ENCODE measurements at regions not wholly inside any gene's neighbourhood (a gene's known extent, or its start where the extent isn't known, plus 50 kb on each side); places are given as distances from the start of the nearest gene placed in this dataset.
"Not testable (repeated sequence)": the region's sequence is repeated elsewhere in the genome, so short reads cannot be mapped to it uniquely, and the experiment has no call there.

- DNase-seq (ENCODE audit: low read depth) = peak; percentile 80
- H3K4me3 ChIP-seq (ENCODE audit: low read length) = no peak overlapping the region
These were observed 898.2 kb upstream of the GOT2 start for GRCh38 chr16:59632276-59632855.

GRCh38 chr16:59624381-59624780, 890.3 kb upstream of the GOT2 start:
- not testable (repeated sequence) for DNase-seq (ENCODE audit: low read depth); H3K4me3 ChIP-seq (ENCODE audit: low read length)

More at GRCh38 chr16:59632276-59632855, 898.2 kb upstream of the GOT2 start:
- TF ChIP-seq, protein P1, sequence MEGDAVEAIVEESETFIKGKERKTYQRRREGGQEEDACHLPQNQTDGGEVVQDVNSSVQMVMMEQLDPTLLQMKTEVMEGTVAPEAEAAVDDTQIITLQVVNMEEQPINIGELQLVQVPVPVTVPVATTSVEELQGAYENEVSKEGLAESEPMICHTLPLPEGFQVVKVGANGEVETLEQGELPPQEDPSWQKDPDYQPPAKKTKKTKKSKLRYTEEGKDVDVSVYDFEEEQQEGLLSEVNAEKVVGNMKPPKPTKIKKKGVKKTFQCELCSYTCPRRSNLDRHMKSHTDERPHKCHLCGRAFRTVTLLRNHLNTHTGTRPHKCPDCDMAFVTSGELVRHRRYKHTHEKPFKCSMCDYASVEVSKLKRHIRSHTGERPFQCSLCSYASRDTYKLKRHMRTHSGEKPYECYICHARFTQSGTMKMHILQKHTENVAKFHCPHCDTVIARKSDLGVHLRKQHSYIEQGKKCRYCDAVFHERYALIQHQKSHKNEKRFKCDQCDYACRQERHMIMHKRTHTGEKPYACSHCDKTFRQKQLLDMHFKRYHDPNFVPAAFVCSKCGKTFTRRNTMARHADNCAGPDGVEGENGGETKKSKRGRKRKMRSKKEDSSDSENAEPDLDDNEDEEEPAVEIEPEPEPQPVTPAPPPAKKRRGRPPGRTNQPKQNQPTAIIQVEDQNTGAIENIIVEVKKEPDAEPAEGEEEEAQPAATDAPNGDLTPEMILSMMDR (conservative IDR thresholded peaks at IDR 0.05; ENCODE audit: low read depth, low read length) = peak; percentile 1

DNA sequence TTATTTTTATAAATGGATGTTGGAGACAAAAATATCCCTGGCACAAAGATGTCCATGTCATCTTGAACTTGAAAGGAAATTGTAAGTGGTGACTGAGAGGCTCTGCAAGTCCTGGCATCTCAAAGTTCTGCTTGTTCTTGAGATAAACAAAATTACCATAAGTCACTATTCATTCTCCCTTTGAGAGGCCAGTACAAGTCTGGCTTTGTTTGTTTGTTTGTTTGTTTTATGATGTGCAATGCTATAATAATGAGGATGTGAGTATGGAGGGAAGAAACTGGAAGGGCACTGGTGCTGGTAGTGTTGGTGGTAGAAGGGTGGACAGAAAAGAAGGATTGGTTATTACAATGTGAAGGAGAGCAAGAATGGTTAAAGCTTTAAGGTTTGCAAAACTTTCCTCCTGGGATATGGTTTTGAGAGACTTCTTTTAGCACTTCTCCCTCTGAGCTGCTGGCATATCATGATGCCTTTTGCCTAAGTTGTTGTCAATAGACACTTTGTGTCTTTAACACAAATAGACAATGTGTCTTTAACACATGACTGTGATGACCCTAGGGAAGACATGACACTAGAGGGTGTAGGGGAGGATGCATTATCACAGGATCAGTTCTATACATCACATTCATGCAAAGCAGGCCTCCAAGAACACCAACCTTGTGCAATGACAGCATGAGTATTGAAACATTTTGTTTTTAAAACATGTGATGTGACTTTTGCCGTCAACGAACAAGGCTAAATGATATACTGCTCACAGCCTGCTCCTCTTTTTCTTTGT, 880.5 kb upstream of the GOT2 start:
- TF ChIP-seq, protein P1 (conservative IDR thresholded peaks at IDR 0.05; ENCODE audit: low read depth, low read length) = no peak
- DNase-seq (ENCODE audit: low read depth) = no peak

GRCh38 chr16:59612910-59613620, 878.9 kb upstream of the GOT2 start:
- not testable (repeated sequence) for DNase-seq (ENCODE audit: low read depth); H3K4me3 ChIP-seq (ENCODE audit: low read length)

More for the DNA sequence above, 880.5 kb upstream of the GOT2 start:
- H3K4me3 ChIP-seq (ENCODE audit: low read length) = no peak overlapping the region

- TF ChIP-seq, protein P1 (conservative IDR thresholded peaks at IDR 0.05; ENCODE audit: low read depth, low read length) = no peak
- no peak for DNase-seq (ENCODE audit: low read depth)
- no peak overlapping the region for H3K4me3 ChIP-seq (ENCODE audit: low read length)
These were observed 878.0 kb upstream of the GOT2 start for GRCh38 chr16:59612094-59612493.

GRCh38 chr16:59611556-59611955, 877.4 kb upstream of the GOT2 start:
- no peak for DNase-seq (ENCODE audit: low read depth)
- no peak overlapping the region for H3K4me3 ChIP-seq (ENCODE audit: low read length)
- TF ChIP-seq, protein P1 (conservative IDR thresholded peaks at IDR 0.05; ENCODE audit: low read depth, low read length) = no peak

GRCh38 chr16:59605706-59606105, 871.6 kb upstream of the GOT2 start:
- no peak for DNase-seq (ENCODE audit: low read depth)
- no peak overlapping the region for H3K4me3 ChIP-seq (ENCODE audit: low read length)
- TF ChIP-seq, protein P1 (conservative IDR thresholded peaks at IDR 0.05; ENCODE audit: low read depth, low read length) = no peak

DNA sequence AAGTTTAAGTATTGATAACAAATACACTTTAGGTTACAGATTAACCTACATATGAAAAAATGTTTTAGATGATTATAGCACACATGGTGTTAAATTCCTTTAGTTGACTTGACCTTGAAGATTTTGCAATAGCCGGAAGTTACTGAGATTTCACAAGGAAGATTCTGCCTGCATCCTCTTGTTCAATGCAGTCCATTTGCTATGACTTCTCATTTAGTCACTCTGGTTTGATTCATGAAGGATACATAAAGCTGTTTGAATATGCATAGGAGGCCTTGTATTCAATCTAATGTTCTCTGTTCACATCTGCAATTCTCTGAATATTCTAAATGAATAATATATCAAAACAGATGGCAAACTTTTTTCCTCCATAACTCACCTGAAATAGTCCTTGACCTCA, 870.2 kb upstream of the GOT2 start:
- no peak for DNase-seq (ENCODE audit: low read depth)
- H3K4me3 ChIP-seq (ENCODE audit: low read length) = no peak overlapping the region
- TF ChIP-seq, protein P1 (conservative IDR thresholded peaks at IDR 0.05; ENCODE audit: low read depth, low read length) = no peak
